ENCODE measurements at regions not wholly inside any gene's neighbourhood (a gene's known extent, or its start where the extent isn't known, plus 50 kb on each side); places are given as distances from the start of the nearest gene placed in this dataset.

- no peaks in the 10 kb centered on the region for H3K36me3 ChIP-seq (ENCODE audit: control insufficient read depth in 2 of 2, insufficient read depth in 1 of 2, low read length in 2 of 2)
- no peaks in the 10 kb centered on the region for H3K9me3 ChIP-seq (ENCODE audit: control insufficient read depth, insufficient read depth, low read depth, low read length)
- TF ChIP-seq KLF7 (tag by site-specific recombination; IDR thresholded peaks at IDR 0.05; ENCODE audit: borderline replicate concordance) (no peak), ZNF18 (tag by site-specific recombination; IDR thresholded peaks at IDR 0.05) (no peak), SCRT2 (tag by site-specific recombination; IDR thresholded peaks at IDR 0.05) (0 out of 2 replicates have a peak, but pooled peaks have one; percentile 5), MZF1 (tag by site-specific recombination; IDR thresholded peaks at IDR 0.05; ENCODE audit: borderline replicate concordance) (no peak), SETDB1 (IDR thresholded peaks at IDR 0.05; ENCODE audit: insufficient read length, low read length) (no peak), ZNF148 (tag by site-specific recombination; IDR thresholded peaks at IDR 0.05; ENCODE audit: borderline replicate concordance) (no peak)
- no peak overlapping the region for H3K27ac ChIP-seq (ENCODE audit: extremely low read depth, low read depth, low read length)
- POLR2A ChIA-PET = interaction anchor here (2.3 kb wide), 1 partner anchor 483 kb away, joined by 5 read pairs; the partner anchor contains the start of gene BTG1
- CTCF ChIA-PET = interaction anchor here (1.4 kb wide), 1 partner anchor 21 kb away, joined by 6 read pairs; no protein-coding TSS in a partner anchor
- H3K4me1 ChIP-seq (ENCODE audit: control insufficient read depth, insufficient read depth, low read length) = peaks cover 11% of the 10 kb centered on the region; the same call in 1 of the 2 replicates
- no peak overlapping the region for H3K4me3 ChIP-seq (ENCODE audit: low read depth, low read length)
Measured at GRCh38 chr12:92628476-92628875, 74.3 kb upstream of the PLEKHG7 start.

GRCh38 chr12:92627511-92627910 lies 75.3 kb upstream of the PLEKHG7 start:
- CTCF ChIA-PET = no interaction called here
- peaks cover 11% of the 10 kb centered on the region; the same call in 1 of the 2 replicates for H3K4me1 ChIP-seq (ENCODE audit: control insufficient read depth, insufficient read depth, low read length)
- no peaks in the 10 kb centered on the region for H3K36me3 ChIP-seq (ENCODE audit: control insufficient read depth in 2 of 2, insufficient read depth in 1 of 2, low read length in 2 of 2)
- H3K27ac ChIP-seq (ENCODE audit: extremely low read depth, low read depth, low read length) = no peak overlapping the region
- H3K4me3 ChIP-seq (ENCODE audit: low read depth, low read length) = no peak overlapping the region
- TF ChIP-seq OVOL3 (tag by site-specific recombination; IDR thresholded peaks at IDR 0.05) = no peak
- no peak for TF ChIP-seq ZNF274 (IDR thresholded peaks at IDR 0.05; ENCODE audit: low read length)
- TF ChIP-seq ZNF274 (tag by site-specific recombination; IDR thresholded peaks at IDR 0.05; ENCODE audit: borderline replicate concordance) = no peak
- TF ChIP-seq ATF2 (tag by site-specific recombination; IDR thresholded peaks at IDR 0.05; ENCODE audit: low read depth) = no peak
- no peak for TF ChIP-seq ZNF626 (tag by site-specific recombination; IDR thresholded peaks at IDR 0.05)
- no peak for TF ChIP-seq ZNF404 (tag by site-specific recombination; IDR thresholded peaks at IDR 0.05)
- TF ChIP-seq GLI4 (tag by site-specific recombination; IDR thresholded peaks at IDR 0.05) = no peak
- TF ChIP-seq ZNF473 (tag by site-specific recombination; IDR thresholded peaks at IDR 0.05) = no peak
- TF ChIP-seq HOXD13 (CRISPR knock-in tag; IDR thresholded peaks at IDR 0.05; ENCODE audit: borderline replicate concordance) = no peak
- no peak for TF ChIP-seq GLI2 (tag by site-specific recombination; IDR thresholded peaks at IDR 0.05; ENCODE audit: borderline replicate concordance, low read depth)
- TF ChIP-seq SP3 (tag by site-specific recombination; IDR thresholded peaks at IDR 0.05) = no peak
- no peak for TF ChIP-seq INSM2 (tag by site-specific recombination; IDR thresholded peaks at IDR 0.05)
- no peak for TF ChIP-seq ZNF184 (tag by site-specific recombination; IDR thresholded peaks at IDR 0.05)
- TF ChIP-seq ZNF785 (tag by site-specific recombination; IDR thresholded peaks at IDR 0.05) = no peak
- no peak for TF ChIP-seq AEBP2 (tag by site-specific recombination; IDR thresholded peaks at IDR 0.05; ENCODE audit: borderline replicate concordance)
- no peak for TF ChIP-seq HOXC10 (CRISPR knock-in tag; IDR thresholded peaks at IDR 0.05)
- POLR2A ChIA-PET = no interaction called here
- no peaks in the 10 kb centered on the region for H3K9me3 ChIP-seq (ENCODE audit: control insufficient read depth, insufficient read depth, low read depth, low read length)
